Heart left ventricle (tissue), 13 donors: ENCODE measurements at regions not wholly inside any gene's neighbourhood (a gene's known extent, or its start where the extent isn't known, plus 50 kb on each side); places are given as distances from the start of the nearest gene placed in this dataset.

Experiments used
- CTCF ChIP-seq, 12 donors: fragments of 200-600 bp; sonication (generic) in 4 of 12; IDR thresholded peaks; one replicate each; pipeline versions ENCODE4 v1.5.0 to v1.8.0; 2018 to 2022; ENCODE audit warnings: antibody characterized with exemption in 12 of 12, mild to moderate bottlenecking in 5 of 12
- POLR2A ChIP-seq, 2 donors: fragments of 450-650 bp; IDR thresholded peaks; one replicate each; pipeline ENCODE4 v1.6.1; 2017; ENCODE audit warnings: antibody characterized with exemption in 2 of 2, mild to moderate bottlenecking in 2 of 2, moderate library complexity in 2 of 2
- donor health status: ischemic (EF 13 %, LVEDD 7.1; RV severe dilation, severe dysfunction).
- donor health status: DM: no; HTN: yes; CAD: no.
- donor health status: DM: no; HTN: no; CAD: no.
- donor health status: ischemic (EF 25% LVEDD 6.9; RV normal size, moderate dysfunction).
- donor health status: ischemic (EF 25% LVEDD 5.7; RV mildly dilated, moderate dysfunction).
- donor health status: ischemic (EF 35%, LVEDD 5.7; RV mildly dilated, moderate dysfunction).
- donor health status: nonischemic (EF 11% LVEDD 7.7; RV severe dilation, severe dysfunction).
- donor health status: DM: yes; HTN: yes; CAD: no.
- donor health status: PGD.
- donor health status: ischemic (EF 29% LVEDD 5.4; RV normal size, mild dysfunction).
- donor health status: nonischemic (EF 23%, LVEDD 6.1; RV moderate dilation, normal function).

- no peak for TF ChIP-seq CTCF (IDR thresholded peaks at IDR 0.05)
- TF ChIP-seq POLR2A (IDR thresholded peaks at IDR 0.05): no peak
These were observed 805.7 kb downstream of the SLC4A3 start for GRCh38 chr2:220433131-220433530.
